OCI-LY1 (cell line): ENCODE measurements at regions not wholly inside any gene's neighbourhood (a gene's known extent, or its start where the extent isn't known, plus 50 kb on each side); places are given as distances from the start of the nearest gene placed in this dataset.

Experiments used
- H2AFZ ChIP-seq: fragments of 200-600 bp; sonication (generic), shearing (Covaris generic); 2 replicates; pipeline ENCODE4 v1.6.0; 2014; ENCODE audit warnings: antibody characterized with exemption, mild to moderate bottlenecking, low read length
- H3F3A ChIP-seq: fragments of 200-600 bp; sonication (generic), shearing (Covaris generic); 2 replicates; pipeline ENCODE4 v1.6.0; 2014; ENCODE audit warnings: mild to moderate bottlenecking, antibody characterized with exemption, low read length, moderate library complexity; ENCODE audit not compliant: insufficient read depth
- H3K27ac ChIP-seq: fragments of 200-600 bp; sonication (generic); 2 replicates; pipeline ENCODE4 v1.5.1; 2014; ENCODE audit warnings: low read length, mixed run types, mild to moderate bottlenecking, low read depth; ENCODE audit not compliant: poor library complexity, severe bottlenecking
- H3K27me3 ChIP-seq: fragments of 200-600 bp; sonication (generic); 2 replicates; pipeline ENCODE4 v1.6.0; 2014; ENCODE audit warnings: antibody characterized with exemption, mild to moderate bottlenecking, low read length, moderate library complexity; ENCODE audit not compliant: insufficient read depth
- H3K36me3 ChIP-seq: fragments of 200-600 bp; sonication (generic); 2 replicates; pipeline ENCODE4 v1.6.1; 2014; ENCODE audit warnings: mild to moderate bottlenecking, antibody characterized with exemption, low read length, moderate library complexity, mixed read lengths; ENCODE audit not compliant: insufficient read depth
- H3K4me1 ChIP-seq: fragments of 200-600 bp; sonication (generic); 2 replicates; pipeline ENCODE4 v1.5.1; 2014; ENCODE audit warnings: mild to moderate bottlenecking, low read length, moderate library complexity; ENCODE audit not compliant: insufficient read depth, severe bottlenecking
- H3K4me2 ChIP-seq: fragments of 200-600 bp; sonication (generic), shearing (Covaris generic); 2 replicates; pipeline ENCODE4 v1.6.1; 2014; ENCODE audit warnings: low read length
- H3K4me3 ChIP-seq: fragments of 200-600 bp; sonication (generic); 2 replicates; pipeline ENCODE4 v1.5.1; 2014; ENCODE audit warnings: low read length, low read depth, mild to moderate bottlenecking, mixed read lengths; ENCODE audit not compliant: poor library complexity, severe bottlenecking
- H3K79me2 ChIP-seq: fragments of 200-600 bp; shearing (Covaris generic); 2 replicates; pipeline ENCODE4 v1.6.1; 2016; ENCODE audit warnings: mixed run types, low read length, mixed read lengths; ENCODE audit not compliant: insufficient read depth
- H3K9ac ChIP-seq: fragments of 200-600 bp; sonication (generic), shearing (Covaris generic); 2 replicates; pipeline ENCODE4 v1.6.1; 2014; ENCODE audit warnings: mild to moderate bottlenecking, low read length, mixed read lengths
- H3K9me2 ChIP-seq: fragments of 200-600 bp; sonication (generic), shearing (Covaris generic); 2 replicates; pipeline ENCODE4 v1.6.1; 2014; ENCODE audit warnings: low read depth, mild to moderate bottlenecking, low read length, mixed read lengths
- H3K9me3 ChIP-seq: fragments of 200-600 bp; shearing (Covaris generic); 2 replicates; pipeline ENCODE4 v1.6.1; 2014; ENCODE audit warnings: low read length, mixed read lengths
- H4K20me1 ChIP-seq: fragments of 200-600 bp; sonication (generic), shearing (Covaris generic); 2 replicates; pipeline ENCODE4 v1.6.0; 2016; ENCODE audit warnings: mild to moderate bottlenecking, low read length; ENCODE audit not compliant: insufficient read depth
- EZH2 ChIP-seq: fragments of 200-600 bp; sonication (generic), shearing (Covaris generic); IDR thresholded peaks from 2 replicates; pipeline ENCODE4 v1.8.0; 2017; ENCODE audit warnings: borderline replicate concordance, mixed run types, mild to moderate bottlenecking, antibody characterized with exemption, low read length, moderate library complexity, mixed read lengths
- TF ChIP-seq, protein P1 (sequence below): fragments of 200-600 bp; sonication (generic), shearing (Covaris generic); IDR thresholded peaks from 2 replicates; pipeline ENCODE4 v1.5.1; 2017; ENCODE audit warnings: mild to moderate bottlenecking, antibody characterized with exemption, low read length, moderate library complexity, mixed read lengths

DNA sequence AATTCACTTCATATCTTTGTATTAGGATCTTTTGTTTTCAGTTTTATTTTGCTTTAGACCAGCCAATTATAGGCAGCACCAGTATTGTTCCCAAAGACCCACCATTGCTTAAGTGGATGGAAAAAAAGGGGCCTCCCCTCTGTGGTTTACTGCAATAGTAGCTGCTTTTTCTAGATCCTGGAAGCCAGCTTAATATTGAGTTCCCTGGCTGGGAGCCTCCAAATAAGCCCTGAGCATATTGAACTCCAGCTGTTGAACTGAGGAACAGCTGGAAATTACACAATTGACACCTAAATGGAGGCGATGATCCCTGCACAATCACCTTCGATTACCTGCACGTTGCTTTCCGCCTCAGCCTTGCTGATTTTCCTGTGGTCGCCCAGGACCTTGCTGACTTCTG, 576.0 kb downstream of the SOX6 start:
- Histone ChIP-seq H3K4me3 (no peak overlapping the region), H3K4me2 (no peak overlapping the region), H4K20me1 (no peaks in the 10 kb centered on the region), H3K27ac (no peak overlapping the region), H3K27me3 (0 out of 2 replicates have a peak, but pooled peaks cover 7% of the 10 kb centered on the region), H3K9me2 (no peaks in the 10 kb centered on the region), H3K4me1 (no peaks in the 10 kb centered on the region), H3K79me2 (no peaks in the 10 kb centered on the region), H3K9ac (no peak overlapping the region), H3K9me3 (no peaks in the 10 kb centered on the region), H3K36me3 (no peaks in the 10 kb centered on the region), H2AFZ (no peak overlapping the region), H3F3A (no peaks in the 10 kb centered on the region)
- TF ChIP-seq, protein P1, sequence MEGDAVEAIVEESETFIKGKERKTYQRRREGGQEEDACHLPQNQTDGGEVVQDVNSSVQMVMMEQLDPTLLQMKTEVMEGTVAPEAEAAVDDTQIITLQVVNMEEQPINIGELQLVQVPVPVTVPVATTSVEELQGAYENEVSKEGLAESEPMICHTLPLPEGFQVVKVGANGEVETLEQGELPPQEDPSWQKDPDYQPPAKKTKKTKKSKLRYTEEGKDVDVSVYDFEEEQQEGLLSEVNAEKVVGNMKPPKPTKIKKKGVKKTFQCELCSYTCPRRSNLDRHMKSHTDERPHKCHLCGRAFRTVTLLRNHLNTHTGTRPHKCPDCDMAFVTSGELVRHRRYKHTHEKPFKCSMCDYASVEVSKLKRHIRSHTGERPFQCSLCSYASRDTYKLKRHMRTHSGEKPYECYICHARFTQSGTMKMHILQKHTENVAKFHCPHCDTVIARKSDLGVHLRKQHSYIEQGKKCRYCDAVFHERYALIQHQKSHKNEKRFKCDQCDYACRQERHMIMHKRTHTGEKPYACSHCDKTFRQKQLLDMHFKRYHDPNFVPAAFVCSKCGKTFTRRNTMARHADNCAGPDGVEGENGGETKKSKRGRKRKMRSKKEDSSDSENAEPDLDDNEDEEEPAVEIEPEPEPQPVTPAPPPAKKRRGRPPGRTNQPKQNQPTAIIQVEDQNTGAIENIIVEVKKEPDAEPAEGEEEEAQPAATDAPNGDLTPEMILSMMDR = no peak
- TF ChIP-seq EZH2 = no peak

DNA sequence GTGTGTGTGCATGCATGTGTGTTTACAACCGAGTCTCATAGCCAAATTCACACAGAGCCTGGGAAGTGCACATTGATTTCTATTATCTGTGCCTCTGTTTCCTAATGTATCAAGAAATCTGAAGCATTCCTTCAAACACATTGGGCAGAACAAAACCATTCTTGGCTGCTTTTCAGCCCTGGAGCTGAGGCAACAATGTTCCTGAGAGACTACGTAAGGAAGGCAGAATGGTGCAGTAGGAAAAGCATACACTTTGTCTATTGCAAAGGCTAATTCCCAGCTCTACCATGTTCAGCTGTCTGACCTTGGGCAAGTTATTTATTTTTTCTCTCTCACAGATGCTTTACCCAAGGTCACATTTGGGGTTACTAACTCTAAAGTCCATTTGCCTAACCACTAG, 575.5 kb downstream of the SOX6 start:
- H3K9me3 ChIP-seq = no peaks in the 10 kb centered on the region
- H3K4me1 ChIP-seq = no peaks in the 10 kb centered on the region
- no peak overlapping the region for H3K4me2 ChIP-seq
- TF ChIP-seq, protein P1 = no peak
- TF ChIP-seq EZH2 = no peak
- H3K9me2 ChIP-seq = no peaks in the 10 kb centered on the region
- H3K9ac ChIP-seq = no peak overlapping the region
- no peaks in the 10 kb centered on the region for H3K36me3 ChIP-seq
- H4K20me1 ChIP-seq = no peaks in the 10 kb centered on the region
- H3K27ac ChIP-seq = no peak overlapping the region
- no peaks in the 10 kb centered on the region for H3F3A ChIP-seq
- H3K79me2 ChIP-seq = no peaks in the 10 kb centered on the region
- H3K4me3 ChIP-seq = no peak overlapping the region
- 0 out of 2 replicates have a peak, but pooled peaks cover 7% of the 10 kb centered on the region for H3K27me3 ChIP-seq
- no peak overlapping the region for H2AFZ ChIP-seq

DNA sequence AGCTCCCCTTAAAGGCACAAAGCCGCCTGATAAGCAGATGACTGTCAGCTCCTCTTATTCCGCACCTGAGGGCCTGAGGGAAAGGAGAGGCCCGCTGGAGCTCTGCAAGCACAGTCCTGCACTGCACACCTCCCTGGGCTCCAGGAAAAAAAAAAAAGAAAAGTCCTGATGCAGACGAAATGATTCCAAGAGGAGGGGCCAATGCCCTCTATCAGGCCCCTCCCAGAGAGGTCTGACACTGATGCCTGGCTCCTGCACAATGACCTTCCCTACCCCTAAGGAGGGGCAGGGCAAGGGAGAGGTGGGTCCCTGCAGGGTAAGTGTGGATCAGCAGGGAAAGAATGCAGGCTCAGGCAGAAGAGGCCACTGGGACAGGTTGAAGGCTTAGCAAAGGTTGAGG, 572.7 kb downstream of the SOX6 start:
- Histone ChIP-seq H3K4me3 (no peak overlapping the region), H3F3A (no peaks in the 10 kb centered on the region), H3K9me3 (no peaks in the 10 kb centered on the region), H3K27me3 (no peaks in the 10 kb centered on the region), H3K79me2 (no peaks in the 10 kb centered on the region), H3K4me1 (no peaks in the 10 kb centered on the region), H3K27ac (no peak overlapping the region), H2AFZ (no peak overlapping the region), H3K36me3 (no peaks in the 10 kb centered on the region), H3K4me2 (no peak overlapping the region), H4K20me1 (no peaks in the 10 kb centered on the region), H3K9ac (no peak overlapping the region), H3K9me2 (no peaks in the 10 kb centered on the region)
- TF ChIP-seq, protein P1 = no peak
- no peak for TF ChIP-seq EZH2
